ENCODE measurements at regions not wholly inside any gene's neighbourhood (a gene's known extent, or its start where the extent isn't known, plus 50 kb on each side); places are given as distances from the start of the nearest gene placed in this dataset.
A peak's percentile ranks its signal among the peaks of the same experiment; 100 is the strongest.

- DNase-seq: no peak
Measured at GRCh38 chr7:118713039-118713438, 488.5 kb downstream of the ANKRD7 start.

- no peak for DNase-seq
Measured at GRCh38 chr7:118720632-118721031, 496.1 kb downstream of the ANKRD7 start.

GRCh38 chr7:118731854-118732253 lies 507.4 kb downstream of the ANKRD7 start:
- DNase-seq: no peak

- no peak for DNase-seq
Measured at GRCh38 chr7:118734541-118734940, 510.0 kb downstream of the ANKRD7 start.

- no peak for DNase-seq
Measured at GRCh38 chr7:118735441-118735840, 510.9 kb downstream of the ANKRD7 start.

- DNase-seq: no peak
Measured at GRCh38 chr7:118737935-118738334, 513.4 kb downstream of the ANKRD7 start.

GRCh38 chr7:118745927-118746326 lies 521.4 kb downstream of the ANKRD7 start:
- no peak for DNase-seq

- no peak for DNase-seq
Measured at GRCh38 chr7:118747473-118747872, 523.0 kb downstream of the ANKRD7 start.

GRCh38 chr7:118753479-118753878 lies 529.0 kb downstream of the ANKRD7 start:
- peak; percentile 48 to 89 for DNase-seq

- DNase-seq: no peak
Measured at GRCh38 chr7:118754608-118755007, 530.1 kb downstream of the ANKRD7 start.

GRCh38 chr7:118755067-118755625 lies 530.6 kb downstream of the ANKRD7 start:
- no peak for DNase-seq

GRCh38 chr7:118757066-118757465 lies 532.6 kb downstream of the ANKRD7 start:
- no peak for DNase-seq

- DNase-seq: no peak
Measured at GRCh38 chr7:118758582-118758981, 534.1 kb downstream of the ANKRD7 start.

- no peak for DNase-seq
Measured at GRCh38 chr7:118759921-118760320, 535.4 kb downstream of the ANKRD7 start.

- peak; percentile 63 to 86 for DNase-seq
Measured at GRCh38 chr7:118762451-118762850, 537.9 kb downstream of the ANKRD7 start.

GRCh38 chr7:118764221-118764620 lies 539.7 kb downstream of the ANKRD7 start:
- no peak for DNase-seq

- DNase-seq: no peak
Measured at GRCh38 chr7:118771672-118772071, 547.2 kb downstream of the ANKRD7 start.

- DNase-seq: no peak
Measured at GRCh38 chr7:118777308-118777707, 552.8 kb downstream of the ANKRD7 start.

- no peak for DNase-seq
Measured at GRCh38 chr7:118792682-118793081, 568.2 kb downstream of the ANKRD7 start.

- no peak for DNase-seq
Measured at GRCh38 chr7:118793582-118793981, 569.1 kb downstream of the ANKRD7 start.

GRCh38 chr7:118794419-118794818 lies 569.9 kb downstream of the ANKRD7 start:
- DNase-seq: no peak

- DNase-seq: no peak
Measured at GRCh38 chr7:118801366-118801765, 576.9 kb downstream of the ANKRD7 start.

- DNase-seq: no peak
Measured at GRCh38 chr7:118802726-118803125, 578.2 kb downstream of the ANKRD7 start.

GRCh38 chr7:118826246-118826645 lies 601.7 kb downstream of the ANKRD7 start:
- DNase-seq: no peak

- no peak for DNase-seq
Measured at GRCh38 chr7:118836933-118837332, 612.4 kb downstream of the ANKRD7 start.

GRCh38 chr7:118839515-118839914 lies 615.0 kb downstream of the ANKRD7 start:
- DNase-seq: no peak
